ENCODE measurements at regions not wholly inside any gene's neighbourhood (a gene's known extent, or its start where the extent isn't known, plus 50 kb on each side); places are given as distances from the start of the nearest gene placed in this dataset.

- no peak for DNase-seq (ENCODE audit: low spot score)
- TF ChIP-seq CTCF (IDR thresholded peaks at IDR 0.05; ENCODE audit: extremely low read depth, missing control alignments), result no peak
Measured at GRCh38 chr21:37984416-37984815, 68.2 kb upstream of the KCNJ6 start.

- DNase-seq (ENCODE audit: low spot score), result no peak
Measured at GRCh38 chr21:37986000-37986399, 69.7 kb upstream of the KCNJ6 start.

GRCh38 chr21:37986751-37987399 is 70.6 kb upstream of the KCNJ6 start:
- TF ChIP-seq CTCF (IDR thresholded peaks at IDR 0.05; ENCODE audit: extremely low read depth, missing control alignments), result no peak
- DNase-seq (ENCODE audit: low spot score), result no peak

More at GRCh38 chr21:37986000-37986399, 69.7 kb upstream of the KCNJ6 start:
- no peak for TF ChIP-seq CTCF (IDR thresholded peaks at IDR 0.05; ENCODE audit: extremely low read depth, missing control alignments)

GRCh38 chr21:37987668-37988067 is 71.4 kb upstream of the KCNJ6 start:
- no peak for DNase-seq (ENCODE audit: low spot score)
- no peak for TF ChIP-seq CTCF (IDR thresholded peaks at IDR 0.05; ENCODE audit: extremely low read depth, missing control alignments)

- no peak for TF ChIP-seq CTCF (IDR thresholded peaks at IDR 0.05; ENCODE audit: extremely low read depth, missing control alignments)
- DNase-seq (ENCODE audit: low spot score), result no peak
Measured at GRCh38 chr21:37993071-37993470, 76.8 kb upstream of the KCNJ6 start.

- DNase-seq (ENCODE audit: low spot score), result no peak
- no peak for TF ChIP-seq CTCF (IDR thresholded peaks at IDR 0.05; ENCODE audit: extremely low read depth, missing control alignments)
Measured at GRCh38 chr21:37994211-37994610, 78.0 kb upstream of the KCNJ6 start.

GRCh38 chr21:38012672-38013071 is 96.4 kb upstream of the KCNJ6 start:
- no peak for TF ChIP-seq CTCF (IDR thresholded peaks at IDR 0.05; ENCODE audit: extremely low read depth, missing control alignments)
- no peak for DNase-seq (ENCODE audit: low spot score)

All from GM20000 (cell line).